ENCODE measurements at regions not wholly inside any gene's neighbourhood (a gene's known extent, or its start where the extent isn't known, plus 50 kb on each side); places are given as distances from the start of the nearest gene placed in this dataset.
"Not testable (repeated sequence)": the region's sequence is repeated elsewhere in the genome, so short reads cannot be mapped to it uniquely, and the experiment has no call there.

DNA sequence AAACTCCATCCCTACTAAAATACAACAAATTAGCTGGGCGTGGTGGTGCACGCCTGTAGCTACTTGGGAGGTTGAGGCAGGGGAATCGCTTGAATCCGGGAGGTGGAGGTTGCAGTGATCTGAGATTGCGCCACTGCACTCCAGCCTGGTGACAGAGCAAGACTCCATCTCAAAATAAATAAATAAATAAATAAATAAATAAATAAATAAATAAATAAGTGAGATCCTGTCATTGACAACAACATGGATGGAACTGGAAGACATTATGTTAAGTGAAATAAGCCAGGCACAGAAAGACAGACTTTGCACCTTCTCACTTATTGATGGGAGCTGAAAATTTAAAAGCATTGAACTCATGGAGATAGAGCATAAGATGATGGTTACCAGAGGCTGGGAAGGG, 111.2 kb downstream of the MOSPD2 start:
- TF ChIP-seq, protein P1, sequence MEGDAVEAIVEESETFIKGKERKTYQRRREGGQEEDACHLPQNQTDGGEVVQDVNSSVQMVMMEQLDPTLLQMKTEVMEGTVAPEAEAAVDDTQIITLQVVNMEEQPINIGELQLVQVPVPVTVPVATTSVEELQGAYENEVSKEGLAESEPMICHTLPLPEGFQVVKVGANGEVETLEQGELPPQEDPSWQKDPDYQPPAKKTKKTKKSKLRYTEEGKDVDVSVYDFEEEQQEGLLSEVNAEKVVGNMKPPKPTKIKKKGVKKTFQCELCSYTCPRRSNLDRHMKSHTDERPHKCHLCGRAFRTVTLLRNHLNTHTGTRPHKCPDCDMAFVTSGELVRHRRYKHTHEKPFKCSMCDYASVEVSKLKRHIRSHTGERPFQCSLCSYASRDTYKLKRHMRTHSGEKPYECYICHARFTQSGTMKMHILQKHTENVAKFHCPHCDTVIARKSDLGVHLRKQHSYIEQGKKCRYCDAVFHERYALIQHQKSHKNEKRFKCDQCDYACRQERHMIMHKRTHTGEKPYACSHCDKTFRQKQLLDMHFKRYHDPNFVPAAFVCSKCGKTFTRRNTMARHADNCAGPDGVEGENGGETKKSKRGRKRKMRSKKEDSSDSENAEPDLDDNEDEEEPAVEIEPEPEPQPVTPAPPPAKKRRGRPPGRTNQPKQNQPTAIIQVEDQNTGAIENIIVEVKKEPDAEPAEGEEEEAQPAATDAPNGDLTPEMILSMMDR (IDR thresholded peaks at IDR 0.05; ENCODE audit: insufficient read depth, low read depth, low read length): not testable (repeated sequence)
- not testable (repeated sequence) for TF ChIP-seq EZH2 (IDR thresholded peaks at IDR 0.05; ENCODE audit: insufficient read depth, low read length)

All from astrocyte (in vitro differentiated cells and primary cell).